AG04450 (cell line): ENCODE measurements at regions not wholly inside any gene's neighbourhood (a gene's known extent, or its start where the extent isn't known, plus 50 kb on each side); places are given as distances from the start of the nearest gene placed in this dataset.

ENCODE experiments used
- CTCF ChIA-PET: fragments of 300-600, 350-600 bp; formaldehyde crosslinking; extraction: SDS; loops from one replicate; lab custom pipeline; 2022; ENCODE audit warnings: antibody characterized with exemption, inconsistent platforms; lab: Charles Lee
- POLR2A ChIA-PET: fragments of 350-600 bp; formaldehyde crosslinking; extraction: SDS; loops from one replicate; lab custom pipeline; 2021; ENCODE audit warnings: antibody characterized with exemption, inconsistent platforms; lab: Yijun Ruan, JAX
- DNase-seq: peaks from one replicate; pipeline ENCODE4 v3.0.0-alpha.2; 2011; ENCODE audit warnings: low read depth, low spot score
- H3K27ac ChIP-seq: one replicate; pipeline ENCODE4 v1.5.1; 2012; ENCODE audit warnings: low read depth, low read length, control low read depth
- H3K27me3 ChIP-seq: one replicate; pipeline ENCODE4 v1.6.0; 2012; ENCODE audit warnings: low read length; ENCODE audit not compliant: control insufficient read depth, insufficient read depth
- H3K4me3 ChIP-seq: 2 replicates; pipeline ENCODE4 v1.5.1; 2011; ENCODE audit warnings: mild to moderate bottlenecking, low read depth, low read length, control low read depth
- H3K9me3 ChIP-seq: 2 replicates; pipeline ENCODE4 v1.5.1; 2012; ENCODE audit warnings: low read length; ENCODE audit not compliant: control insufficient read depth, insufficient read depth
- CTCF ChIP-seq: IDR thresholded peaks from 2 replicates; pipeline ENCODE4 v1.5.1; 2011; ENCODE audit warnings: low read depth, low read length, control low read depth, inconsistent platforms

- TF ChIP-seq CTCF: no peak
- Histone ChIP-seq H3K4me3 (no peak overlapping the region), H3K27ac (no peak overlapping the region), H3K27me3 (no peaks in the 10 kb centered on the region), H3K9me3 (no peaks in the 10 kb centered on the region; the same call in none of the 2 replicates)
- ChIA-PET POLR2A (no interaction called here), CTCF (no interaction called here)
- no peak for DNase-seq
These were observed 1022.4 kb upstream of the DIAPH2 start for GRCh38 chrX:95662200-95662599.

DNA sequence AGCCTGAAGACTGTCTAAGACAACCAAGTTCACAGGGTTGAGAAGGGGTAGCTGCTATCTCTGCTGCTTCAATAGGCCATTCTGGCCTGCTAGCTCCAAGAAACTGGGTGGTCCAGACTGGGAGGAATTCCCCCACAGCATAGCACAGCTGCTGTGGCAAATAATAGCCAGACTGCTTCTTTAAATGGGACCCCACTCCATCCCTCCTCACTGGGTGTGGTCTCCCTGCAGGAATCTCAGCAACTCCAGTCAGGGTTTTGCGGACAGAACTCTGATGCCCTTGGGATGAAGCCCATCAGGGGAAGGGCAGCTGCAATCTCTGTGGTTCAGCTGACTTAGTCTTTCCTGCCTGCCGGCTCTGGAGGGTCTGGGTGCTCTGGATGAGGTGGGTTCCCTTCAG, 1018.6 kb upstream of the DIAPH2 start:
- no peak for TF ChIP-seq CTCF
- POLR2A ChIA-PET: no interaction called here
- DNase-seq: no peak
- Histone ChIP-seq H3K27ac (no peak overlapping the region), H3K27me3 (no peaks in the 10 kb centered on the region), H3K4me3 (no peak overlapping the region), H3K9me3 (no peaks in the 10 kb centered on the region; the same call in none of the 2 replicates)
- CTCF ChIA-PET: no interaction called here

GRCh38 chrX:95675011-95675410, 1009.6 kb upstream of the DIAPH2 start:
- CTCF ChIA-PET: no interaction called here

DNA sequence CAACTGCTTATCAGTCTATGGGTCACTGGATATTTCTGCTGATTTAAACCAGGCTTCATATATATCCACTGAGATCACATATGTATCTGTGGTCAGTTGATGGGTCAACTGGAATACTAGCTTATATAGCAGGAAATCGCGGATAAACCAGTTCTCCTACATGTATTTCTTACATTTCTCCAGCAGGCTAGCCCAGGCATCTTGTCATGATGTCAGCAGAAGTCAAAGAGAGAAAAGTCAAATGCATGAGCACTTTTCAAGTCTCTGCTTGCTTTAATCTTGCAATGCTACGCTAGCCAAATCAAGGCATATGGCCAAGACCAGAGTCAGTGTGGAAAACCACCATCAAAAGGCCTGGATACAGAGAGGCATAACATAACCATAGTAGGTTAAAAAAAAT, 1008.8 kb upstream of the DIAPH2 start:
- no peaks in the 10 kb centered on the region for H3K27me3 ChIP-seq
- H3K4me3 ChIP-seq: no peak overlapping the region
- no peak overlapping the region for H3K27ac ChIP-seq
- no peak for TF ChIP-seq CTCF
- DNase-seq: no peak
- CTCF ChIA-PET: no interaction called here
- POLR2A ChIA-PET: no interaction called here
- H3K9me3 ChIP-seq: no peaks in the 10 kb centered on the region

More at GRCh38 chrX:95675011-95675410, 1009.6 kb upstream of the DIAPH2 start:
- H3K4me3 ChIP-seq: no peak overlapping the region
- no peak overlapping the region for H3K27ac ChIP-seq
- POLR2A ChIA-PET: no interaction called here
- H3K9me3 ChIP-seq: no peaks in the 10 kb centered on the region
- no peaks in the 10 kb centered on the region for H3K27me3 ChIP-seq
- DNase-seq: no peak
- no peak for TF ChIP-seq CTCF

- no peak overlapping the region for H3K4me3 ChIP-seq
- no peak for DNase-seq
- POLR2A ChIA-PET: no interaction called here
- TF ChIP-seq CTCF: no peak
- H3K27me3 ChIP-seq: no peaks in the 10 kb centered on the region
- CTCF ChIA-PET: no interaction called here
- H3K9me3 ChIP-seq: no peaks in the 10 kb centered on the region
- no peak overlapping the region for H3K27ac ChIP-seq
These were observed 1006.0 kb upstream of the DIAPH2 start for GRCh38 chrX:95678679-95679078.
